Fibroblast of lung (primary cell): ENCODE measurements at regions not wholly inside any gene's neighbourhood (a gene's known extent, or its start where the extent isn't known, plus 50 kb on each side); places are given as distances from the start of the nearest gene placed in this dataset.

Experiments used
- DNase-seq, 2 donors: peaks; one replicate each; pipeline versions ENCODE4 v3.0.0 to v3.0.0-alpha.2; 2010; ENCODE audit warnings: low read depth in 2 of 2
- H2AFZ ChIP-seq: 2 replicates; pipeline ENCODE4 v1.5.1; 2012; ENCODE audit warnings: low read length, control low read depth, inconsistent platforms
- H3K27ac ChIP-seq: 2 replicates; pipeline ENCODE4 v1.5.1; 2011; ENCODE audit warnings: low read length, control low read depth; ENCODE audit not compliant: insufficient read depth
- H3K27me3 ChIP-seq: 2 replicates; pipeline ENCODE4 v1.5.1; 2011; ENCODE audit warnings: mild to moderate bottlenecking, low read length; ENCODE audit not compliant: control insufficient read depth, insufficient read depth
- H3K36me3 ChIP-seq: 2 replicates; pipeline ENCODE4 v1.5.1; 2011; ENCODE audit warnings: low read length; ENCODE audit not compliant: control insufficient read depth, insufficient read depth
- H3K4me1 ChIP-seq: 2 replicates; pipeline ENCODE4 v1.5.1; 2011; ENCODE audit warnings: low read length; ENCODE audit not compliant: control insufficient read depth, insufficient read depth; ENCODE audit errors: extremely low read depth
- H3K4me2 ChIP-seq: 2 replicates; pipeline ENCODE4 v1.5.1; 2011; ENCODE audit warnings: low read length, control low read depth; ENCODE audit not compliant: insufficient read depth; ENCODE audit errors: extremely low read depth
- H3K4me3 ChIP-seq, 4 experiments: fragments of 200-600 bp in 1 of 4; sonication (generic) in 1 of 4; replicated peaks in 1 of 4; 2 replicates each; pipeline ENCODE4 v1.5.1; 2011 to 2016; ENCODE audit warnings: low read length in 4 of 4, low read depth in 3 of 4, mild to moderate bottlenecking in 3 of 4, control low read depth in 2 of 4, inconsistent platforms in 1 of 4, mixed read lengths in 1 of 4; ENCODE audit not compliant: insufficient read depth in 1 of 4; ENCODE audit errors: control extremely low read depth in 1 of 4
- H3K79me2 ChIP-seq: 2 replicates; pipeline ENCODE4 v1.5.1; 2012; ENCODE audit warnings: mild to moderate bottlenecking, low read length, inconsistent platforms; ENCODE audit not compliant: control insufficient read depth, insufficient read depth
- H3K9ac ChIP-seq: 2 replicates; pipeline ENCODE4 v1.5.1; 2011; ENCODE audit warnings: mild to moderate bottlenecking, low read length, control low read depth; ENCODE audit not compliant: insufficient read depth
- H3K9me3 ChIP-seq: 2 replicates; pipeline ENCODE4 v1.5.1; 2012; ENCODE audit warnings: low read depth, low read length; ENCODE audit not compliant: control insufficient read depth, insufficient read depth
- H4K20me1 ChIP-seq: 2 replicates; pipeline ENCODE4 v1.5.1; 2011; ENCODE audit warnings: low read length; ENCODE audit not compliant: control insufficient read depth, insufficient read depth; ENCODE audit errors: extremely low read depth
- CTCF ChIP-seq, 2 donors: IDR thresholded peaks in 1 of 2; conservative IDR thresholded peaks in 1 of 2; 1 replicate in 1 of 2; 2 replicates in 1 of 2; pipeline ENCODE4 v1.5.1; 2011 to 2012; ENCODE audit warnings: low read length in 2 of 2, control low read depth in 1 of 2, inconsistent platforms in 1 of 2, low read depth in 1 of 2, mild to moderate bottlenecking in 1 of 2
- EZH2 ChIP-seq: IDR thresholded peaks from 2 replicates; pipeline ENCODE4 v1.5.1; 2012; ENCODE audit warnings: low read length, control low read depth, mild to moderate bottlenecking; ENCODE audit errors: missing control alignments

GRCh38 chr4:157664726-157665125, 444.2 kb downstream of the GRIA2 start:
- Histone ChIP-seq H3K9me3 (no peaks in the 10 kb centered on the region), H3K27ac (no peak overlapping the region), H3K79me2 (no peaks in the 10 kb centered on the region), H3K4me2 (no peak overlapping the region), H3K4me3 (no peak overlapping the region), H2AFZ (no peak overlapping the region), H4K20me1 (no peaks in the 10 kb centered on the region), H3K27me3 (no peaks in the 10 kb centered on the region), H3K36me3 (no peaks in the 10 kb centered on the region), H3K4me1 (no peaks in the 10 kb centered on the region), H3K9ac (no peak overlapping the region)
- TF ChIP-seq EZH2 (no peak), CTCF (conservative IDR thresholded peaks at IDR 0.05 in 1 of 2, IDR thresholded peaks at IDR 0.05 in 1 of 2; ENCODE audit: low read depth in 1 of 2, low read length in 2 of 2) (no peak)
- DNase-seq: peak; percentile 38 to 74

- H3K79me2 ChIP-seq: no peaks in the 10 kb centered on the region
- no peak overlapping the region for H3K27ac ChIP-seq
- H3K4me2 ChIP-seq: no peak overlapping the region
- no peak overlapping the region for H3K4me3 ChIP-seq
- H3K9me3 ChIP-seq: no peaks in the 10 kb centered on the region
- TF ChIP-seq EZH2 (no peak), CTCF (conservative IDR thresholded peaks at IDR 0.05 in 1 of 2, IDR thresholded peaks at IDR 0.05 in 1 of 2; ENCODE audit: low read depth in 1 of 2, low read length in 2 of 2) (no peak)
- H3K9ac ChIP-seq: no peak overlapping the region
- no peak for DNase-seq
- no peak overlapping the region for H2AFZ ChIP-seq
- no peaks in the 10 kb centered on the region for H4K20me1 ChIP-seq
- no peaks in the 10 kb centered on the region for H3K4me1 ChIP-seq
- no peaks in the 10 kb centered on the region for H3K27me3 ChIP-seq
- H3K36me3 ChIP-seq: no peaks in the 10 kb centered on the region
These were observed 434.7 kb downstream of the GRIA2 start for GRCh38 chr4:157655096-157655809.

GRCh38 chr4:157643257-157643656, 422.7 kb downstream of the GRIA2 start:
- Histone ChIP-seq H3K27me3 (no peaks in the 10 kb centered on the region), H3K79me2 (no peaks in the 10 kb centered on the region), H3K4me2 (no peak overlapping the region), H3K27ac (no peak overlapping the region), H3K4me1 (no peaks in the 10 kb centered on the region), H3K9ac (no peak overlapping the region), H3K9me3 (no peaks in the 10 kb centered on the region), H4K20me1 (no peaks in the 10 kb centered on the region), H2AFZ (no peak overlapping the region), H3K36me3 (no peaks in the 10 kb centered on the region), H3K4me3 (no peak overlapping the region)
- DNase-seq: no peak
- TF ChIP-seq EZH2 (no peak), CTCF (conservative IDR thresholded peaks at IDR 0.05 in 1 of 2, IDR thresholded peaks at IDR 0.05 in 1 of 2; ENCODE audit: low read depth in 1 of 2, low read length in 2 of 2) (no peak)
